Right hindlimb (tissue), 1 donor: ENCODE measurements at regions not wholly inside any gene's neighbourhood (a gene's known extent, or its start where the extent isn't known, plus 50 kb on each side); places are given as distances from the start of the nearest gene placed in this dataset.

ENCODE experiments used
- DNase-seq: peaks from one replicate; pipeline ENCODE4 v3.0.0-alpha.2; 2018

- no peak for DNase-seq
These were observed 78.8 kb upstream of the CCDC85A start for GRCh38 chr2:56104962-56105361.

GRCh38 chr2:56107502-56108220 is 76.1 kb upstream of the CCDC85A start:
- DNase-seq: no peak

- no peak for DNase-seq
These were observed 75.0 kb upstream of the CCDC85A start for GRCh38 chr2:56108806-56109205.

GRCh38 chr2:56109994-56110393 is 73.8 kb upstream of the CCDC85A start:
- no peak for DNase-seq

GRCh38 chr2:56113382-56113975 is 70.3 kb upstream of the CCDC85A start:
- no peak for DNase-seq

GRCh38 chr2:56117764-56118163 is 66.0 kb upstream of the CCDC85A start:
- DNase-seq: no peak

DNA sequence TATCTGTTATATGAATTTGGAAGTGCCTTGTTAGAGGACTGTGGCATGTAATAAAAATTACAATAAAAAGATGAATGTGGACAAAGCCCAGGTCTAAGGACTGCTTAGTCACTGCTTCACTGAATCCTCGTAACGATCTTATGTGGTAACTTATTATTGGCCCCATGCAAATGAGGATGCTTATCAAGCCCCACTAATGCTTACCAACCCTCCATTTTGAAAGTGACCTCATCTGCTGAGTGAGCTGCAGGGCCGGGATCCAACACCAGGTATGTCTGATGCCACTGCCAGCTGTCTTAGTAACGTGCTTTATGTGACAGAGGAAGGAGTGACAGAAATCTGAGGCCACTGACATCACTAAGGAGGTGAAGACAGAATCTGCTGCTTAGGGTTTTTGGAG is 65.3 kb upstream of the CCDC85A start:
- no peak for DNase-seq

- no peak for DNase-seq
These were observed 61.8 kb upstream of the CCDC85A start for GRCh38 chr2:56121995-56122394.

DNA sequence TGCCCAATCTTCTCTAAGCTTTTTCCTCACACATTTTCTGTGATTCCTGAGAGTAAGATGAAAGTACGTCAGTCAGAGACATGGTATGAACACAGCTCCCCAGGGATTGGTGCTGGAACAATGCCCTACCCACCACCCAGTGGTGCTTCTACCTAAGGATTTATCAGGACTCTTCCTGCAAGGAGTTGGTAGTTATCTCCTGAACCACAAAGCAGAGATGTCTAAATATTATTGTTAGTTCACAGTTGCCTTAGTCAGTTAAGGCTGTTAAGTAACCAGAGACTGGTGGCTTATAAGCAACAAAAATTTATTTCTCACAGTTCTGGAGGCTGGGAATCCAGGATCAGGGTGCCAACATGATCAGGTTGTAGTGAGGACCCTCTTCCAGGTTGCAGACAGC is 60.3 kb upstream of the CCDC85A start:
- no peak for DNase-seq

GRCh38 chr2:56127010-56127409 is 56.8 kb upstream of the CCDC85A start:
- no peak for DNase-seq

DNA sequence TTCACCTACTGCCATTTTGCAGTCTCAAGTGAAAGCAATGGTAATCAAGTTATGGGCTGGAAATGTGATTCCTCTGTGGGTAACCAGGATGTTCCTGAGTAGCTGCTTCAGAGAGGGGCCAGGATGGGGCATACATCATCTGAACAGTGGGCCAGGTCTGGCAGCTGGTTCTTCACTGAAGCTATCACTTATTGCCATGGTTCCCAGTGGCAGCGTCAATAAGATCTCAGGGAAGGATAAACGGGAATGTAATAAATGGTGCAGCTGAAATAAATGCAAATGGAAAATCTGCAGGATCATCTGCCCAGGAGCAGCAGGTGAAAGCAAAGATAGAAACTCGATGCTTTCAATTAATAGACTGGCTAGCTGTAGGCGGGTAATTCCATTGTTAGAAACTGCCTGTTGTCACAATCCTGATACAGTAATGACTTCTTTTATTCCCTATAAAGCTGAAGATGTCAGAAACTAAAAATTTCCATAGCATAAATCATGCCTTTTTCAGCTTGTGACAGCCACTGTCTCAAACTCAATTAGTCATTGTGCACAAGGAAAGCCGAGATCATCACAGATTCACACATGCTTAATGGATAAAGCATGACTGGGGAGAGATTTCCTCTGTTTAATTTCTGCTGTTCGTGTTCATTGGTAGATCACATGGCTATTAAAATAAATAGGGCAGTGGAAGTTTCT is 56.2 kb upstream of the CCDC85A start:
- DNase-seq: no peak

DNA sequence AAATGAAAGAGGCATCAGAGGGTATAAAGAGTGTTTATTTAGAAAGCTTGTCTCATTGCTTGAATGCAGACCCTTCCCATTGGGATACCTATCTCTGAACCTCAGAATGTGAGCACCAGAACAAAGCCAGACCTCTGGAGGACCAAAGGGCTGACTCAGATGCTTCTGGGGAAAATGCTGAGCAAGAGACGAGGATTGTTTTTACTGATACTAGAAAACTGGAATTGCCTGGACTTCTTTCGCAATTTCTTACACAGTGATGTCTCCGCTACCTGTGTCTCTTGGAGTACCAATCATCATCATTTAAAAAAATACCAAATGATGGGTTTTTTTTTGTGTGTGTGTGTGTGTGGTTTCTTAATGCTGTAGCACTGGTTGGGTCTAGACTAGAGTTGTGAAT is 55.6 kb upstream of the CCDC85A start:
- no peak for DNase-seq

- DNase-seq: no peak
These were observed 53.2 kb upstream of the CCDC85A start for GRCh38 chr2:56130463-56131070.

- DNase-seq: no peak
These were observed 51.7 kb upstream of the CCDC85A start for GRCh38 chr2:56132138-56132537.

- DNase-seq: no peak
These were observed 50.3 kb upstream of the CCDC85A start for GRCh38 chr2:56133441-56133840.

- no peak for DNase-seq
These were observed 49.7 kb upstream of the CCDC85A start for GRCh38 chr2:56133931-56134629.
